Naive thymus-derived CD4-positive, alpha-beta T cell (primary cell): ENCODE measurements at regions not wholly inside any gene's neighbourhood (a gene's known extent, or its start where the extent isn't known, plus 50 kb on each side); places are given as distances from the start of the nearest gene placed in this dataset.
"Not testable (repeated sequence)": the region's sequence is repeated elsewhere in the genome, so short reads cannot be mapped to it uniquely, and the experiment has no call there.

ENCODE experiments used
- ATAC-seq: fragments of 150-1000 bp; cut with Tn5 transposase; 2 replicates; pipeline ENCODE4 v1.10.0; 2021; ENCODE audit warnings: mild to moderate bottlenecking, moderate library complexity
- CTCF ChIA-PET: fragments of 350-600 bp; sonication (Branson Sonifier 250); formaldehyde crosslinking; loops from one replicate; lab custom pipeline; 2021; ENCODE audit warnings: antibody characterized with exemption; lab: Charles Lee
- POLR2A ChIA-PET: fragments of 350-600 bp; sonication (Branson Sonifier 250); formaldehyde crosslinking; loops from one replicate; lab custom pipeline; 2021; ENCODE audit warnings: antibody characterized with exemption, inconsistent platforms; lab: Charles Lee
- DNase-seq, 9 donors: peaks; one replicate each; pipeline versions ENCODE4 v3.0.0 to v3.0.0-alpha.2; 2020 to 2022; ENCODE audit warnings: mixed read lengths in 1 of 9
- H3K27ac ChIP-seq: one replicate; pipeline ENCODE4 v1.7.0; 2013; ENCODE audit warnings: mild to moderate bottlenecking, low read depth, low read length, moderate library complexity
- H3K27me3 ChIP-seq, 2 donors: one replicate each; pipeline ENCODE4 v1.7.0; 2013; ENCODE audit warnings: low read length in 2 of 2, mild to moderate bottlenecking in 2 of 2, moderate library complexity in 2 of 2; ENCODE audit not compliant: control insufficient read depth in 2 of 2, insufficient read depth in 2 of 2
- H3K36me3 ChIP-seq, 3 experiments: 1 replicate in 2 of 3; 2 replicates in 1 of 3; pipeline ENCODE4 v1.7.0; 2013; ENCODE audit warnings: low read length in 3 of 3, mild to moderate bottlenecking in 3 of 3, moderate library complexity in 1 of 3; ENCODE audit not compliant: insufficient read depth in 3 of 3, control insufficient read depth in 2 of 3
- H3K4me1 ChIP-seq, 2 donors: one replicate each; pipeline ENCODE4 v1.7.0; 2013; ENCODE audit warnings: low read length in 2 of 2, mild to moderate bottlenecking in 2 of 2, moderate library complexity in 1 of 2; ENCODE audit not compliant: control insufficient read depth in 2 of 2, insufficient read depth in 2 of 2
- H3K4me3 ChIP-seq: 2 replicates; pipeline ENCODE4 v1.7.0; 2013; ENCODE audit warnings: mild to moderate bottlenecking, low read length
- H3K9me3 ChIP-seq, 3 experiments: 1 replicate in 2 of 3; 2 replicates in 1 of 3; pipeline ENCODE4 v1.7.0; 2013; ENCODE audit warnings: low read length in 3 of 3; ENCODE audit not compliant: control insufficient read depth in 2 of 3
- H3K27ac Mint-ChIP-seq, 9 donors: one replicate each; pipeline ENCODE4 v1.8.0; 2020 to 2022; ENCODE audit warnings: mixed read lengths in 9 of 9, mild to moderate bottlenecking in 8 of 9, moderate library complexity in 5 of 9, inconsistent platforms in 2 of 9
- H3K27me3 Mint-ChIP-seq, 5 donors: one replicate each; pipeline ENCODE4 v1.8.0; 2021 to 2022; ENCODE audit warnings: mixed read lengths in 5 of 5, mild to moderate bottlenecking in 1 of 5
- H3K36me3 Mint-ChIP-seq, 5 donors: one replicate each; pipeline ENCODE4 v1.8.0; 2020 to 2022; ENCODE audit warnings: mixed read lengths in 5 of 5, mild to moderate bottlenecking in 3 of 5, inconsistent platforms in 1 of 5
- H3K4me1 Mint-ChIP-seq, 7 donors: one replicate each; pipeline ENCODE4 v1.8.0; 2020 to 2022; ENCODE audit warnings: mixed read lengths in 7 of 7, mild to moderate bottlenecking in 3 of 7, inconsistent platforms in 1 of 7
- H3K4me3 Mint-ChIP-seq, 10 donors: one replicate each; pipeline ENCODE4 v1.8.0; 2020 to 2022; ENCODE audit warnings: mild to moderate bottlenecking in 10 of 10, mixed read lengths in 10 of 10, moderate library complexity in 6 of 10, inconsistent platforms in 2 of 10
- H3K9me3 Mint-ChIP-seq, 11 donors: one replicate each; pipeline ENCODE4 v1.8.0; 2020 to 2022; ENCODE audit warnings: mixed read lengths in 11 of 11, mild to moderate bottlenecking in 4 of 11, inconsistent platforms in 1 of 11, moderate library complexity in 1 of 11
- intact Hi-C, 2 donors: fragments of 100-400 bp; cut with micrococcal nuclease; formaldehyde crosslinking; loops; one replicate each; pipeline ENCODE4 v1.15.1; 2023

DNA sequence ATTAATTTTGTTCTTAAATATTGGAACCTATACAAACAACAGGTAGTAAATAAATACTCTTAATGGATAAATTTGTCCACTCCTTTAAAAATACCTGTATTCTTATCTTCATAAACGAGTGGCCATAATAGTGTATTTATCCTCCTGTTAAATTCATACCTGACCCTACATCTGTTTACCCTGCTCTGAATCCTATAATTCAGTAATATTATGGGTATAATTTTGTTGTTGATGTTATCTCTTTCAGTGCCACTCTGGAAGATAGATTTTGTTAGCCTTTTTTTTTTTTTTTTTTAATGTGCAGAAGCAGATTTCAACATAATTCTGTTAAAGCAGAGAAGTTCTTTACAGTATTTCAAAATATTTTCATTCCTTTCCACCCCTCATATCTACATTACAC is 1337.9 kb downstream of the PLA2G4A start:
- Mint-ChIP-seq H3K9me3 (peaks cover 0 to 17% (median 2%) of the 10 kb centered on the region in 11 donors), H3K4me1 (no peaks in the 10 kb centered on the region), H3K36me3 (no peaks in the 10 kb centered on the region), H3K27me3 (no peaks in the 10 kb centered on the region), H3K4me3 (no peak overlapping the region), H3K27ac (no peak overlapping the region)
- H3K27me3 ChIP-seq: no peaks in the 10 kb centered on the region
- intact Hi-C loops: no loop called here
- no peaks in the 10 kb centered on the region for H3K9me3 ChIP-seq
- ChIA-PET POLR2A (no interaction called here), CTCF (no interaction called here)
- ATAC-seq: no peak
- H3K4me3 ChIP-seq: no peak overlapping the region
- no peak overlapping the region for H3K27ac ChIP-seq
- no peak for DNase-seq
- no peaks in the 10 kb centered on the region for H3K36me3 ChIP-seq
- H3K4me1 ChIP-seq: no peaks in the 10 kb centered on the region

DNA sequence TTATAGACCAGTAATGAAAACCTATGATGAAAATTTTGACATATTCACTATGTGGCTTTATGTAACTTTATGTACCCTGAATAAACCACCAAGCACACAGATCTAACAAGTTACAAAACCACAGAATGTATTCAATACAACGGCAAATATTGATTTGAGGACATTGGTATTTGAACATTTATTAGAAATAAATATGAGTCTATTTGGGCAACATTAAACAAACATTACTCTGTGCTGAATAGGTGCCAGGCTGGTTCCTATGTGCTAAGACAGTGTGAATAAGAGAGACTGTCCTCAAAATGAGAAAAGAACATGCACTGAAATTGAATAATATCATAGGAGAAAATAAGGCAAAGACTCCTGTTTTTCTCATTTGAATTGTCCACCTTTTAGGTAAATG is 1341.2 kb downstream of the PLA2G4A start:
- H3K4me3 Mint-ChIP-seq: no peak overlapping the region
- H3K4me3 ChIP-seq: no peak overlapping the region
- H3K4me1 Mint-ChIP-seq: no peaks in the 10 kb centered on the region
- H3K27me3 ChIP-seq: no peaks in the 10 kb centered on the region
- H3K9me3 ChIP-seq: no peaks in the 10 kb centered on the region
- CTCF ChIA-PET: no interaction called here
- H3K36me3 ChIP-seq: no peaks in the 10 kb centered on the region
- no peaks in the 10 kb centered on the region for H3K4me1 ChIP-seq
- no peak for DNase-seq
- H3K27me3 Mint-ChIP-seq: no peaks in the 10 kb centered on the region
- ATAC-seq: no peak
- H3K36me3 Mint-ChIP-seq: no peaks in the 10 kb centered on the region
- no peak overlapping the region for H3K27ac Mint-ChIP-seq
- peaks cover 0 to 19% (median 2%) of the 10 kb centered on the region in 11 donors for H3K9me3 Mint-ChIP-seq
- no peak overlapping the region for H3K27ac ChIP-seq
- POLR2A ChIA-PET: no interaction called here
- intact Hi-C loops: no loop called here

DNA sequence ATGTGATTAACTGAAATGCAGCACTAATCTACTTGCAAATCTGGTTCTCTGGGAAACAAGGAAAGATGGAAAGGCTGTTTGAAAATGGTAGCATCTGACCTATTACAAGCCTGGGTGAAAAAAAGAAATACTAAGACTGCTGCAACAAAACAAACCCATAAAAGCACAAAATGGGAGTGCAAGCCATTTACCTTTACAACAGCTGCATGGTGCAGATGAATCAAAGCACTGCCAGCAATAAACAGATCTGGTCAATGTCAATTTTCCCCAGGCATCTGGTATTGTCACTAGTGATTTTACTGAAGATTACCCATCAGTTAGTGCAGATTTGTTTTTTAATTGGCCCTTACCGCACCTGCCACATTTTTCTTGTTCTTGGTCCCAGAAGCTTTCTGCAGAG is 1341.7 kb downstream of the PLA2G4A start:
- H3K36me3 Mint-ChIP-seq: no peaks in the 10 kb centered on the region
- H3K27me3 Mint-ChIP-seq: no peaks in the 10 kb centered on the region
- Histone ChIP-seq H3K27ac (no peak overlapping the region), H3K27me3 (no peaks in the 10 kb centered on the region), H3K9me3 (no peaks in the 10 kb centered on the region), H3K36me3 (no peaks in the 10 kb centered on the region), H3K4me3 (no peak overlapping the region), H3K4me1 (no peaks in the 10 kb centered on the region)
- ChIA-PET POLR2A (no interaction called here), CTCF (no interaction called here)
- no peak for ATAC-seq
- no peak for DNase-seq
- no peak overlapping the region for H3K27ac Mint-ChIP-seq
- H3K4me3 Mint-ChIP-seq: no peak overlapping the region
- H3K9me3 Mint-ChIP-seq: peaks cover 0 to 19% (median 2%) of the 10 kb centered on the region in 11 donors
- no peaks in the 10 kb centered on the region for H3K4me1 Mint-ChIP-seq
- intact Hi-C loops: no loop called here

DNA sequence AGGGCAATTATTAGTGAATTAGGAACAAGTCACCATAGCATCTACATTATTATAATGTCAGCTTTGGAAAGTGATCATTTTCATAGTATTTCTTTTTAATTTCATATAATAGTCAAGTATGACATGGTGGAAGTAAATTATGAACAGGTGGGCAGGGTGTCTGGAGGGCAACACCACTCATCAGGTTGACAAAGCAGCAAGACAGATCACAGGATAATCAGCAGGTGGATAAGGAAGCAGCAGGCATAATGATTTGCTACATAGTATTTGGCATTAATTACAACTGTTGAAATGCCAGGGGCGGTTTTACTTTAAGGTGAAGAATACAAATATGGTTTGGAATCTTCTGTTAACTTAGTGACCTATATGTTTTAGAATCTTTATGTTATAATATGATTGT is 1342.2 kb downstream of the PLA2G4A start:
- no peak overlapping the region for H3K4me3 ChIP-seq
- no peaks in the 10 kb centered on the region for H3K4me1 ChIP-seq
- no peaks in the 10 kb centered on the region for H3K9me3 ChIP-seq
- Mint-ChIP-seq H3K4me3 (no peak overlapping the region), H3K36me3 (no peaks in the 10 kb centered on the region), H3K9me3 (peaks cover 0 to 19% (median under 1%) of the 10 kb centered on the region in 11 donors), H3K4me1 (no peaks in the 10 kb centered on the region), H3K27me3 (no peaks in the 10 kb centered on the region), H3K27ac (no peak overlapping the region)
- H3K36me3 ChIP-seq: no peaks in the 10 kb centered on the region
- intact Hi-C loops: no loop called here
- ChIA-PET CTCF (no interaction called here), POLR2A (no interaction called here)
- no peak overlapping the region for H3K27ac ChIP-seq
- ATAC-seq (no peak), DNase-seq (no peak)
- no peaks in the 10 kb centered on the region for H3K27me3 ChIP-seq

DNA sequence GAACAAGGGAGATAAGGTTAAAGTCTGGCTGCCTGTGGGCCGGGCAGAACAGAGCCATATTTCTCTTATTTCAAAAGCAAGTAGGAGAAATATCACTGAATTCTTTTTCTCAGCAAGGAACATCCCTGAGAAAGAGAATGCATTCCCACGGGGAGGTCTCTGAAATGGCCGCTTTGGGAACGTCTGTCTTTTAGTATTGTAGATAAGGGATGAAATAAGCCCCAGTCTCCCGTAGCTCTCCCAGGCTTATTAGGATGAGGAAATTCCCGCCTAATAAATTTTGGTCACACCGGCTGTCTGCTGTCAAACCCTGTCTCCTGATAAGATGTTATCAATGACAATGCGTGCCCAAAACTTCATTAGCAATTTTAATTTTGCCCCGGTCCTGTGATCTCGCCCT is 1353.3 kb downstream of the PLA2G4A start:
- H3K36me3 Mint-ChIP-seq, H3K36me3 ChIP-seq, POLR2A ChIA-PET, H3K9me3 ChIP-seq, H3K27me3 Mint-ChIP-seq, ATAC-seq, H3K4me3 ChIP-seq, CTCF ChIA-PET, intact Hi-C loops, H3K27me3 ChIP-seq, H3K4me3 Mint-ChIP-seq, H3K4me1 Mint-ChIP-seq, DNase-seq, H3K27ac ChIP-seq, H3K4me1 ChIP-seq, H3K27ac Mint-ChIP-seq: not testable (repeated sequence)
- H3K9me3 Mint-ChIP-seq: peaks cover 0 to 40% (median 5%) of the 10 kb centered on the region in 11 donors

DNA sequence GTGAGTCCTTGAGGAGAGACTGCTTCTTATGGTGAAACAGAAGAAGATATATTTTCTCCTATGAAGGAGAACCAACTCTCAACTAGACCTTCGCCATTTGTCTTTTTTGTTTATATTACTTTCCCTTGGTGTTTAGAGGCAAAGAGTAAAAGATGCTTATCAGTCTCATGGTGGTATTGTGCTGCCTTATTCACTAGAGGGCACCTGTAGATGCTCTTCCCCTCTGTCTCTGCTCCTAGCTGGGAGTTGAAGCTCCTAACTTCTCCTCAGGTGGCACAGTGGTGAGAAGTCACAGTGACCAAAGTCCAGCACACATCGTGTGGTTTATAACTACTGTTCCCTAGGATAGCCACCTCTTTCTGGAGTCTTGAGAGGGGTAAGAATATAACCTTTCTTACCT is 1359.6 kb downstream of the PLA2G4A start:
- H3K4me1 ChIP-seq: no peaks in the 10 kb centered on the region
- ATAC-seq: no peak
- CTCF ChIA-PET: interaction anchor here (0.6 kb wide), 1 partner anchor 185 kb away, joined by 3 read pairs; no protein-coding TSS in a partner anchor

DNA sequence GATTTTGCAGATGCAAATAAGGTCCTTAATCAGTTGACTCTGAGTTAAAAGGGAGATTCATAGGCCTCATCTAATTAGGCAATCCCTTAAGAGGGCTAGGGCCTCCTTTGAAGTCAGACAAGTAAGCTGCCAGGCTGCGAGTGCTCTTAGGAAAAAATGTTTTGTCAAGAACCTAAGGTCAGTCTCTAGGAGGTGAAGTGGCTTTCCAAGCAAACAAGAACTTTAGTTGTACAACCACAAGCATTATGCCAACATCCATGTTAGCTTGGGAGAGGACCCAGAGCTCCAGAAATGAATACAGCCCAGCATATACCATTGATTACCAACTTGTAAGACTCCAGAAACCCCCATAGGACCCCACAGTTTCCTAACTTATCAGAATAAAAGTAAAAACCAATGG is 1366.2 kb downstream of the PLA2G4A start:
- Histone ChIP-seq H3K9me3 (no peaks in the 10 kb centered on the region), H3K27ac (no peak overlapping the region), H3K36me3 (no peaks in the 10 kb centered on the region), H3K4me3 (no peak overlapping the region), H3K4me1 (no peaks in the 10 kb centered on the region), H3K27me3 (no peaks in the 10 kb centered on the region)
- Mint-ChIP-seq H3K27ac (no peak overlapping the region), H3K4me3 (no peak overlapping the region), H3K36me3 (no peaks in the 10 kb centered on the region), H3K4me1 (no peaks in the 10 kb centered on the region), H3K27me3 (no peaks in the 10 kb centered on the region), H3K9me3 (peaks cover 0 to 22% (median 3%) of the 10 kb centered on the region in 11 donors)
- ATAC-seq: no peak
- ChIA-PET CTCF (no interaction called here), POLR2A (no interaction called here)
- intact Hi-C loops: no loop called here
- DNase-seq: no peak

More for the DNA sequence above, 1359.6 kb downstream of the PLA2G4A start:
- no peak overlapping the region for H3K4me3 Mint-ChIP-seq
- POLR2A ChIA-PET: interaction anchor here (0.8 kb wide), 1 partner anchor 28 kb away, joined by 3 read pairs; no protein-coding TSS in a partner anchor
- Histone ChIP-seq H3K27me3 (no peaks in the 10 kb centered on the region), H3K27ac (no peak overlapping the region), H3K4me3 (no peak overlapping the region), H3K9me3 (no peaks in the 10 kb centered on the region), H3K36me3 (no peaks in the 10 kb centered on the region)
- H3K9me3 Mint-ChIP-seq: peaks cover 0 to 19% (median 4%) of the 10 kb centered on the region in 11 donors
- H3K27me3 Mint-ChIP-seq: no peaks in the 10 kb centered on the region
- no peak overlapping the region for H3K27ac Mint-ChIP-seq
- H3K4me1 Mint-ChIP-seq: no peaks in the 10 kb centered on the region
- intact Hi-C loops: no loop called here
- H3K36me3 Mint-ChIP-seq: no peaks in the 10 kb centered on the region
- no peak for DNase-seq
